ENCODE measurements at regions not wholly inside any gene's neighbourhood (a gene's known extent, or its start where the extent isn't known, plus 50 kb on each side); places are given as distances from the start of the nearest gene placed in this dataset.

DNA sequence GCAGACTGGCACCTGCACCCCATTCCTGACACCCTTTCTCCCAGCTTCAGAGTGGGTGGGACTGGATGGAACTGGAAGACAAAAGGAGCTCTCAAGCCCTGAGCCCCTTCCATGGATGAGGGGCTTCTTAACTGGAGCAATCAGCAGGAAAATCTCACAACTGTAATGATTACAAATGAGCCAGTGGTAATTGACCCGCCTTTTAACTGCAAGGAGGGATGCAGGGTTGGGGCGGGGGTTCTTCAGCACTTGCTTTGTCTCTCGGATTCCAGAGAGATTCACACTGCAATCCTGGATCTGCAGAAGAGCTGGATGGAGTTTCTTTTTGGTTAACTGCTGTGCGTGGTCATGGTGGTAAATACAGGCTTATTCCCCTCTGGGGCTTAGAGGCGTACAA is 160.1 kb upstream of the SHB start:
- TF ChIP-seq EP300 (IDR thresholded peaks at IDR 0.05) (no peak), POLR2A (IDR thresholded peaks at IDR 0.05; ENCODE audit: low read depth) (no peak)
- TF ChIP-seq, protein P1, sequence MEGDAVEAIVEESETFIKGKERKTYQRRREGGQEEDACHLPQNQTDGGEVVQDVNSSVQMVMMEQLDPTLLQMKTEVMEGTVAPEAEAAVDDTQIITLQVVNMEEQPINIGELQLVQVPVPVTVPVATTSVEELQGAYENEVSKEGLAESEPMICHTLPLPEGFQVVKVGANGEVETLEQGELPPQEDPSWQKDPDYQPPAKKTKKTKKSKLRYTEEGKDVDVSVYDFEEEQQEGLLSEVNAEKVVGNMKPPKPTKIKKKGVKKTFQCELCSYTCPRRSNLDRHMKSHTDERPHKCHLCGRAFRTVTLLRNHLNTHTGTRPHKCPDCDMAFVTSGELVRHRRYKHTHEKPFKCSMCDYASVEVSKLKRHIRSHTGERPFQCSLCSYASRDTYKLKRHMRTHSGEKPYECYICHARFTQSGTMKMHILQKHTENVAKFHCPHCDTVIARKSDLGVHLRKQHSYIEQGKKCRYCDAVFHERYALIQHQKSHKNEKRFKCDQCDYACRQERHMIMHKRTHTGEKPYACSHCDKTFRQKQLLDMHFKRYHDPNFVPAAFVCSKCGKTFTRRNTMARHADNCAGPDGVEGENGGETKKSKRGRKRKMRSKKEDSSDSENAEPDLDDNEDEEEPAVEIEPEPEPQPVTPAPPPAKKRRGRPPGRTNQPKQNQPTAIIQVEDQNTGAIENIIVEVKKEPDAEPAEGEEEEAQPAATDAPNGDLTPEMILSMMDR (IDR thresholded peaks at IDR 0.05), result no peak
